GM06990 (cell line): ENCODE measurements at regions not wholly inside any gene's neighbourhood (a gene's known extent, or its start where the extent isn't known, plus 50 kb on each side); places are given as distances from the start of the nearest gene placed in this dataset.

Experiments used
- DNase-seq: peaks from one replicate; pipeline ENCODE4 v3.0.0-alpha.2; 2011; ENCODE audit not compliant: insufficient read length; ENCODE audit errors: extremely low read depth
- H3K27me3 ChIP-seq: replicated peaks from 2 replicates; pipeline ENCODE4 v1.6.0; 2011; ENCODE audit warnings: low read length; ENCODE audit not compliant: control insufficient read depth, insufficient read depth
- H3K36me3 ChIP-seq: 2 replicates; pipeline ENCODE4 v1.5.1; 2011; ENCODE audit warnings: low read length; ENCODE audit not compliant: control insufficient read depth, insufficient read depth
- H3K4me3 ChIP-seq: replicated peaks from 2 replicates; pipeline ENCODE4 v1.5.1; 2011; ENCODE audit warnings: low read depth, mild to moderate bottlenecking, control low read depth, low read length
- TF ChIP-seq, protein P1 (sequence below): IDR thresholded peaks from 2 replicates; pipeline ENCODE4 v1.5.1; 2011; ENCODE audit warnings: low read length, control low read depth, mild to moderate bottlenecking, inconsistent platforms; ENCODE audit not compliant: insufficient read depth, poor library complexity, severe bottlenecking

DNA sequence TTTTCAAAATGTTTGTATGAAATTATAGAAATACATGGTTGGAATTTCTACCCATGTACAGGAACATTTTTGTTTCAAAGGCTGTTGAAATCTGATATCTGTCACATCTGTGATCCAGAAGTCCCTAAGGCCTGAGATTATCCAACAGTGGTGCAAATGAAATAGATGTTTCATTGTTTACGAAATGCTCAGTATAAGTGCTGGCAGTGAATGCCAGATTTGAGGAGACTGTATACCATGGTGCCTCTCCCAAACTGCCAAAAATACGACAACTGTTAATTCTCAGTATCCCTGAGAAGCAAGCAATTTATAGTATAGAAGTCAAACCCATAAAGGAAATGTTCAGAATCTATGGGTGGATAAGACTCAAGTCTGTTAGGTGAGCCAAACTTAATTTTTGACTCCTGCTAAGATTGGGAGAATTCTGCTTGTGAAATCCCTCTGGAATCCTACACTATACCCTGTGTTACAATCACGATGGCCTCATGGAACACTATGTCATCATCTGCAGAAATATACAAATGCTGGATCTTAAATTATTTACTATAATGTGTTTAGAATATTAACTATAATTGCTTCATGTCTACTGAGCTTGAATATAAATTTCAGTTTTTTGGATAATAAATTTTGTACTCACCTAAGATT, 71.2 kb upstream of the DOCK10 start:
- DNase-seq = no peak
- H3K36me3 ChIP-seq = no peaks in the 10 kb centered on the region
- H3K4me3 ChIP-seq = no peak overlapping the region
- no peaks in the 10 kb centered on the region for H3K27me3 ChIP-seq
- TF ChIP-seq, protein P1, sequence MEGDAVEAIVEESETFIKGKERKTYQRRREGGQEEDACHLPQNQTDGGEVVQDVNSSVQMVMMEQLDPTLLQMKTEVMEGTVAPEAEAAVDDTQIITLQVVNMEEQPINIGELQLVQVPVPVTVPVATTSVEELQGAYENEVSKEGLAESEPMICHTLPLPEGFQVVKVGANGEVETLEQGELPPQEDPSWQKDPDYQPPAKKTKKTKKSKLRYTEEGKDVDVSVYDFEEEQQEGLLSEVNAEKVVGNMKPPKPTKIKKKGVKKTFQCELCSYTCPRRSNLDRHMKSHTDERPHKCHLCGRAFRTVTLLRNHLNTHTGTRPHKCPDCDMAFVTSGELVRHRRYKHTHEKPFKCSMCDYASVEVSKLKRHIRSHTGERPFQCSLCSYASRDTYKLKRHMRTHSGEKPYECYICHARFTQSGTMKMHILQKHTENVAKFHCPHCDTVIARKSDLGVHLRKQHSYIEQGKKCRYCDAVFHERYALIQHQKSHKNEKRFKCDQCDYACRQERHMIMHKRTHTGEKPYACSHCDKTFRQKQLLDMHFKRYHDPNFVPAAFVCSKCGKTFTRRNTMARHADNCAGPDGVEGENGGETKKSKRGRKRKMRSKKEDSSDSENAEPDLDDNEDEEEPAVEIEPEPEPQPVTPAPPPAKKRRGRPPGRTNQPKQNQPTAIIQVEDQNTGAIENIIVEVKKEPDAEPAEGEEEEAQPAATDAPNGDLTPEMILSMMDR = no peak

DNA sequence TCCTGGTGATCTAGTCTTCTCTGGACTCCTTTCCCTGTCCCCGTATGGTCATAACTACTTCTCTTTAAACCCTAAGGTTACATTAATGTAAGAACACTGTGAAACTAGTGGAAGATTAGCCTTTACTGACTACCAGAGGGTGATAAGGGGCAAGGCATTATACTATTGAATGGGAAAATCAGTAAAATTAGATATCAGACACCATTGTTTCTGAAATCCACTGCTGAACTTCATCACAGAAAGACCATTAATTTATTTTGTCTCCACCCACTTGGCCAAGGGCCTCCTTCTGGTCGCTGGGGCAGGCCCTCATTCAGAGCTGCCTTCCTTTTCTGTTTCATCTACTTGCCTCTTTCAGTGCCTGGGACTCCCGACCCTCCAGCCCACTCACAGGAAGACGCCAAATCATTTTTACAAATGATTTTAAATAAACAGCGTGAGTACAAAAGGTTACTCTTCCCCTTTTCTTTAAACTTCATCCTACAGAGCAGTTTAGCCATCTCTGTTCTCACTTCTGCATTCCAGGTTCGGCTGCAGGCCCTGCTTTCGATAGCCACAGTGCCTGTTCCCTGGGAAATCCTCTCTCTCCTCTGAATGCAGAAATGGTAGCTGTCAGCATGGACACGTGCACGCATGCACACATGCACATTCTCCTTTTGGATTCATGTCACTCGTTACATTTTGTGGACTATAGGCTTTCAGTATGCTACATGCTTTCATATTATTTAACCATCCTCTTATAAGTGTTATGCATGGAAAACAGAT, 70.3 kb upstream of the DOCK10 start:
- Histone ChIP-seq H3K27me3 (no peaks in the 10 kb centered on the region), H3K4me3 (no peak overlapping the region), H3K36me3 (no peaks in the 10 kb centered on the region)
- DNase-seq = no peak
- TF ChIP-seq, protein P1 = no peak

DNA sequence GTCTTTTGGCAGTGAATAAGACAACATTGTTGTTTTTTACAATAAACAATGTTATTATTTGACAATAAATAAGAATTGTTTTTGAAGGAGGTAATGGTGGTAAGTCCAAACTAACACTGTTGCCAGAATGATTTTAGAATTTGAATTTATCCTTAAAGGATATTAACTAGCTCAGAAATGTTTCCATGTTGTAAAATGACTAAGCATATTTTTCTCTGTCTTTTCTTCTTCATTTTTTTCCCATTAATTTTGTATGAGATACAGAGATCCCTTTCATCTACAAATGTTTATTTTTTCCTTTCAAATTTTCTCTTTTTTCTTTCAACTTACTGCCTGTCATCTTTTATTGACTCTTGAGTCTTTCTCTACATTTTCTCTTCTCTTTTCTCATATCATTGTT, 66.5 kb upstream of the DOCK10 start:
- Histone ChIP-seq H3K36me3 (no peaks in the 10 kb centered on the region), H3K27me3 (no peaks in the 10 kb centered on the region), H3K4me3 (no peak overlapping the region)
- DNase-seq = no peak
- TF ChIP-seq, protein P1 = no peak

DNA sequence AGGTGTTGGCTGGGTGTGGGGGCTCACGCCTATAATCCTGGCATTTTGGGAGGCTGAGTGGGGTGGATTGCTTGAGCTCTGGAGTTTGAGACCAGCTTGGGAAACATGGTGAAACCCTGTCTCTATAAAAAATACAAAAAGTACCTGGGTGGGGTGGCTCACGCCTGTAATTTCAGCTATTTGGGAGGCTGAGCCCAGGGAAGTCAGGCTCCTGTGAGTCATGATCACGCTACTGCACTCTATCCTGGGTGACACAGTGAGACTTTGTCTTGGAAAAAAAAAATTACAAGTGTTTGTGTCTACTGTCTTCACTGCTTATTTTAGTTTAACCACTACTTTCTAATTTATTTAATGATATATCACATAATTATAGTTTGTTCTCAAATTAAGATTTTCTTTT, 62.7 kb upstream of the DOCK10 start:
- Histone ChIP-seq H3K36me3 (no peaks in the 10 kb centered on the region), H3K27me3 (no peaks in the 10 kb centered on the region), H3K4me3 (no peak overlapping the region)
- no peak for DNase-seq
- TF ChIP-seq, protein P1 = no peak

DNA sequence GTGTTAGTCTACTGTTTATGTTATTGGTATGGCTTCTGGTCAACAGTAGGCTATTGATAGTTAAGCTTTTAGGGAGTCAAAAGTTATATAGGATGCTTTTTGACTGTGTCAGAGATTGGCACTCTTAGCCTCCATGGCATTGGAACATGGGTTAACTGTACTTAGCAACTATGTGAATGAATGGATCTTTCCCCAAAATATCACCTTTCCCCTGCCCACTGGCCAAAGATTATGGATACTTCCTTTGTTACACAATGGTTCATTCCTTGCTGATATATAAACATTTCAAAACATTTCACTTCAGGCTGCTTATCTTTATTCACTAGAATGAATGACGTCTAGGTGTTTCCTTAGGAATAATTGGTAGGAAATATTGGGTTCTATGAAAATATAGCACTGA, 62.1 kb upstream of the DOCK10 start:
- DNase-seq = no peak
- Histone ChIP-seq H3K27me3 (no peaks in the 10 kb centered on the region), H3K36me3 (no peaks in the 10 kb centered on the region), H3K4me3 (no peak overlapping the region)
- TF ChIP-seq, protein P1 = no peak

DNA sequence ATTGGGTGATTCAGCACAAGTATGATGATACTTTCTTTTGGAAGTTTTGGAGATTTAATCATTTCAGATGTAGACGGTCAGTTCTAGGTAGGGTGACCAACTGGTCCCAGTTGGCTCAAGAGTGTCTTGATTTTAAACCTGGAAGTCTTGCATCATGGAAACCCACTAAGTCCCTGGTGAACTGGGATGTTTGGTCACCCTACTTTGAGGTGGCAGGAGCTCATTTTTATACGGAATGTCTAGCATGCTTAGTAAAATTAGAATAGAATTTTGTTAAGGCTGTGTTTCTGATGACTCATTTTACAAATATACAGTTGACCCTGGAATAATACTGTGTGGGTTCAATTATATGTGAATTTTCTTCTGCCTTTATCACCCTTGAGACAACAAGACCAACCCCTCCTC, 61.5 kb upstream of the DOCK10 start:
- no peaks in the 10 kb centered on the region for H3K36me3 ChIP-seq
- no peak for DNase-seq
- H3K4me3 ChIP-seq = no peak overlapping the region
- TF ChIP-seq, protein P1 = no peak
- H3K27me3 ChIP-seq = no peaks in the 10 kb centered on the region
